ENCODE measurements at regions not wholly inside any gene's neighbourhood (a gene's known extent, or its start where the extent isn't known, plus 50 kb on each side); places are given as distances from the start of the nearest gene placed in this dataset.

GRCh38 chr10:111565542-111565941, 488.7 kb downstream of the ADRA2A start:
- no peaks in the 10 kb centered on the region for H3K9me2 ChIP-seq (replicated peaks; ENCODE audit: low read depth, low read length)
- H2AFZ ChIP-seq (ENCODE audit: low read length): no peak overlapping the region

GRCh38 chr10:111578076-111578475, 501.2 kb downstream of the ADRA2A start:
- Histone ChIP-seq H2AFZ (ENCODE audit: low read length) (no peak overlapping the region), H3K27me3 (ENCODE audit: insufficient read depth, low read length, poor library complexity, severe bottlenecking) (no peaks in the 10 kb centered on the region), H3F3A (ENCODE audit: low read depth) (no peaks in the 10 kb centered on the region), H3K36me3 (ENCODE audit: insufficient read depth, low read length) (no peaks in the 10 kb centered on the region), H3K9me3 (ENCODE audit: insufficient read depth, low read depth, low read length) (no peaks in the 10 kb centered on the region), H3K4me2 (ENCODE audit: low read depth, low read length, poor library complexity, severe bottlenecking) (no peak overlapping the region), H4K20me1 (ENCODE audit: insufficient read depth, low read length, poor library complexity, severe bottlenecking) (no peaks in the 10 kb centered on the region), H3K9me2 (replicated peaks; ENCODE audit: low read depth, low read length) (no peaks in the 10 kb centered on the region), H3K4me3 (ENCODE audit: low read length, poor library complexity, severe bottlenecking) (no peak overlapping the region), H3K9ac (ENCODE audit: low read depth, low read length, poor library complexity, severe bottlenecking) (no peak overlapping the region), H3K4me1 (ENCODE audit: insufficient read depth, low read length, poor library complexity, severe bottlenecking) (no peaks in the 10 kb centered on the region), H3K79me2 (ENCODE audit: insufficient read depth, low read length) (no peaks in the 10 kb centered on the region)
- no peak for TF ChIP-seq EZH2phosphoT487 (IDR thresholded peaks at IDR 0.05; ENCODE audit: borderline replicate concordance)
- no peak for TF ChIP-seq CTCF (conservative IDR thresholded peaks at IDR 0.05; ENCODE audit: low read length)

More at GRCh38 chr10:111565542-111565941, 488.7 kb downstream of the ADRA2A start:
- no peaks in the 10 kb centered on the region for H3F3A ChIP-seq (ENCODE audit: low read depth)
- H3K79me2 ChIP-seq (ENCODE audit: insufficient read depth, low read length): no peaks in the 10 kb centered on the region
- TF ChIP-seq EZH2phosphoT487 (IDR thresholded peaks at IDR 0.05; ENCODE audit: borderline replicate concordance) (no peak), CTCF (conservative IDR thresholded peaks at IDR 0.05; ENCODE audit: low read length) (no peak)
- H3K36me3 ChIP-seq (ENCODE audit: insufficient read depth, low read length): no peaks in the 10 kb centered on the region
- no peaks in the 10 kb centered on the region for H3K4me1 ChIP-seq (ENCODE audit: insufficient read depth, low read length, poor library complexity, severe bottlenecking)
- no peaks in the 10 kb centered on the region for H3K27me3 ChIP-seq (ENCODE audit: insufficient read depth, low read length, poor library complexity, severe bottlenecking)
- H4K20me1 ChIP-seq (ENCODE audit: insufficient read depth, low read length, poor library complexity, severe bottlenecking): no peaks in the 10 kb centered on the region
- no peak overlapping the region for H3K4me2 ChIP-seq (ENCODE audit: low read depth, low read length, poor library complexity, severe bottlenecking)
- H3K9ac ChIP-seq (ENCODE audit: low read depth, low read length, poor library complexity, severe bottlenecking): no peak overlapping the region
- no peaks in the 10 kb centered on the region for H3K9me3 ChIP-seq (ENCODE audit: insufficient read depth, low read depth, low read length)
- H3K4me3 ChIP-seq (ENCODE audit: low read length, poor library complexity, severe bottlenecking): no peak overlapping the region

GRCh38 chr10:111579473-111579872, 502.6 kb downstream of the ADRA2A start:
- no peaks in the 10 kb centered on the region for H3K4me1 ChIP-seq (ENCODE audit: insufficient read depth, low read length, poor library complexity, severe bottlenecking)
- no peak overlapping the region for H2AFZ ChIP-seq (ENCODE audit: low read length)
- no peaks in the 10 kb centered on the region for H3F3A ChIP-seq (ENCODE audit: low read depth)
- no peaks in the 10 kb centered on the region for H3K9me2 ChIP-seq (replicated peaks; ENCODE audit: low read depth, low read length)
- no peaks in the 10 kb centered on the region for H3K27me3 ChIP-seq (ENCODE audit: insufficient read depth, low read length, poor library complexity, severe bottlenecking)
- H3K9ac ChIP-seq (ENCODE audit: low read depth, low read length, poor library complexity, severe bottlenecking): no peak overlapping the region
- no peak overlapping the region for H3K4me2 ChIP-seq (ENCODE audit: low read depth, low read length, poor library complexity, severe bottlenecking)
- TF ChIP-seq EZH2phosphoT487 (IDR thresholded peaks at IDR 0.05; ENCODE audit: borderline replicate concordance): no peak
- TF ChIP-seq CTCF (conservative IDR thresholded peaks at IDR 0.05; ENCODE audit: low read length): no peak
- H4K20me1 ChIP-seq (ENCODE audit: insufficient read depth, low read length, poor library complexity, severe bottlenecking): no peaks in the 10 kb centered on the region
- no peak overlapping the region for H3K4me3 ChIP-seq (ENCODE audit: low read length, poor library complexity, severe bottlenecking)
- no peaks in the 10 kb centered on the region for H3K36me3 ChIP-seq (ENCODE audit: insufficient read depth, low read length)
- peaks cover 3% of the 10 kb centered on the region; the same call in 1 of the 2 replicates for H3K9me3 ChIP-seq (ENCODE audit: insufficient read depth, low read depth, low read length)
- H3K79me2 ChIP-seq (ENCODE audit: insufficient read depth, low read length): no peaks in the 10 kb centered on the region

Data from Loucy (cell line).